Mesendoderm (in vitro differentiated cells): ENCODE measurements at regions not wholly inside any gene's neighbourhood (a gene's known extent, or its start where the extent isn't known, plus 50 kb on each side); places are given as distances from the start of the nearest gene placed in this dataset.

Source experiments
- DNase-seq: peaks from one replicate; pipeline ENCODE4 v3.0.0; 2013
- H2AK5ac ChIP-seq: 2 replicates; pipeline ENCODE4 v1.6.1; 2013; ENCODE audit warnings: low read length, inconsistent platforms
- H2BK120ac ChIP-seq: 2 replicates; pipeline ENCODE4 v1.6.1; 2013; ENCODE audit warnings: low read depth, mild to moderate bottlenecking, low read length, moderate library complexity, mixed read lengths
- H2BK15ac ChIP-seq: replicated peaks from 2 replicates; pipeline ENCODE4 v1.6.1; 2013; ENCODE audit warnings: low read depth, mild to moderate bottlenecking, moderate library complexity
- H2BK5ac ChIP-seq: 2 replicates; pipeline ENCODE4 v1.6.1; 2013; ENCODE audit warnings: low read length, inconsistent platforms
- H3K18ac ChIP-seq: 2 replicates; pipeline ENCODE4 v1.6.1; 2013; ENCODE audit warnings: mild to moderate bottlenecking, low read length, mixed read lengths
- H3K23ac ChIP-seq: one replicate; pipeline ENCODE4 v1.6.1; 2013; ENCODE audit warnings: low read length
- H3K27ac ChIP-seq: 2 replicates; pipeline ENCODE4 v1.5.1; 2013; ENCODE audit warnings: low read depth, mild to moderate bottlenecking, inconsistent platforms, low read length, moderate library complexity
- H3K27me3 ChIP-seq: 2 replicates; pipeline ENCODE4 v1.6.1; 2013; ENCODE audit warnings: low read length, control low read depth, mild to moderate bottlenecking, inconsistent platforms; ENCODE audit not compliant: insufficient read depth, poor library complexity
- H3K36me3 ChIP-seq: 2 replicates; pipeline ENCODE4 v1.6.1; 2013; ENCODE audit warnings: low read length, inconsistent platforms; ENCODE audit not compliant: control insufficient read depth, insufficient read depth
- H3K4ac ChIP-seq: one replicate; pipeline ENCODE4 v1.6.1; 2013; ENCODE audit warnings: low read depth, mild to moderate bottlenecking, low read length, moderate library complexity
- H3K4me1 ChIP-seq: 2 replicates; pipeline ENCODE4 v1.6.1; 2013; ENCODE audit warnings: low read depth, low read length, inconsistent platforms; ENCODE audit not compliant: control insufficient read depth
- H3K4me2 ChIP-seq: 2 replicates; pipeline ENCODE4 v1.6.1; 2013; ENCODE audit warnings: low read length
- H3K4me3 ChIP-seq: 2 replicates; pipeline ENCODE4 v1.5.1; 2013; ENCODE audit warnings: mild to moderate bottlenecking, low read length
- H3K56ac ChIP-seq: one replicate; pipeline ENCODE4 v1.6.1; 2013; ENCODE audit warnings: low read length
- H3K79me1 ChIP-seq: 2 replicates; pipeline ENCODE4 v1.6.1; 2013; ENCODE audit warnings: low read length, inconsistent platforms
- H3K79me2 ChIP-seq: 2 replicates; pipeline ENCODE4 v1.6.1; 2013; ENCODE audit warnings: mild to moderate bottlenecking, low read length; ENCODE audit not compliant: control insufficient read depth, insufficient read depth
- H3K9ac ChIP-seq: 2 replicates; pipeline ENCODE4 v1.6.1; 2013; ENCODE audit warnings: low read length, inconsistent platforms
- H4K5ac ChIP-seq: one replicate; pipeline ENCODE4 v1.6.1; 2013; ENCODE audit warnings: low read length
- H4K8ac ChIP-seq: one replicate; pipeline ENCODE4 v1.6.1; 2013; ENCODE audit warnings: low read depth, mild to moderate bottlenecking, control low read depth, low read length, moderate library complexity
- WGBS: extraction: QIAGEN DNeasy Blood & Tissue Kit; methylation state at CpG from one replicate; pipeline ENCODE4 v1.1.7; 2013; ENCODE audit warnings: low lambda C conversion rate, missing lambda C conversion rate; ENCODE audit not compliant: insufficient coverage; ENCODE audit errors: extremely low coverage; 5-methylcytosine and 5-hydroxymethylcytosine counted together

DNA sequence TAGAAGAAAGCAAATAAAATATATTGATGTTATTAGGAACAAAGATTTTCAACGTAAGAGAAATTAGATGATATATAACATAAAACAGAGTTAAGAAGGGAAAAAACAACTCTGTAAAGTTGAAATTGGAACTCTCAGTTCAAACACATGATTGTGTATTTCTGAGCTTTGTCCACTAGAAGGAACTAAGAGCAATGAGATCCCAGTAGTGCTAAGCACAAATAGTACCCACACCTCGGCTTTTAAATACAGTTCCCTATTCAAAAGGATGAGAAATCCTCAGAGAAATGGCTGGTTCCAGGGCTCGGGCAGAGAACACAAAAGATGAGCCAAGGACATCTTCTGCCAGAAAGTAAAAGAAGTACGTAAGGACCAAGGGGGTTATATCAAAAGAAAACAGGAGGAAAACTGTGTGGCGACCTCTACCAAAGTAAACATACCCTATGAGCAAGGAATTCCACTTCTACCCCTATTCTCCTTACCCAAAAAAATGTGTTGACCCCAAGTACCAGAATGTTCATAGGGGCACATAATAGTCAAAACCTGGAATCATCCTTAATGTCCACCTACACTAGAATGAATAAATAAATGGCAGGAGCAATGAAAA, 96.6 kb downstream of the SPTSSA start:
- DNase-seq: no peak

GRCh38 chr14:34364201-34364600, 97.8 kb downstream of the SPTSSA start:
- Histone ChIP-seq H3K4me1 (no peaks in the 10 kb centered on the region), H3K4me2 (no peak overlapping the region), H3K4me3 (no peak overlapping the region), H3K27me3 (no peaks in the 10 kb centered on the region), H2AK5ac (no peak overlapping the region), H3K79me2 (no peaks in the 10 kb centered on the region), H3K23ac (no peak overlapping the region), H4K5ac (no peak overlapping the region), H2BK15ac (no peak overlapping the region), H3K9ac (no peak overlapping the region), H2BK120ac (no peak overlapping the region), H3K27ac (no peak overlapping the region), H2BK5ac (no peak overlapping the region), H3K56ac (no peak overlapping the region), H4K8ac (no peak overlapping the region), H3K79me1 (no peaks in the 10 kb centered on the region), H3K4ac (no peak overlapping the region), H3K18ac (no peak overlapping the region), H3K36me3 (no peaks in the 10 kb centered on the region)
- DNase-seq: no peak
- WGBS: no CpG with 5 or more reads among the region's 6 CpGs

More for the DNA sequence above, 96.6 kb downstream of the SPTSSA start:
- H3K4me3 ChIP-seq: no peak overlapping the region
- no peaks in the 10 kb centered on the region for H3K36me3 ChIP-seq
- H3K18ac ChIP-seq: no peak overlapping the region
- H3K4me1 ChIP-seq: no peaks in the 10 kb centered on the region
- no peak overlapping the region for H4K8ac ChIP-seq
- H3K27me3 ChIP-seq: no peaks in the 10 kb centered on the region
- H3K9ac ChIP-seq: no peak overlapping the region
- H3K56ac ChIP-seq: no peak overlapping the region
- no peak overlapping the region for H2BK5ac ChIP-seq
- H3K4ac ChIP-seq: no peak overlapping the region
- H3K27ac ChIP-seq: no peak overlapping the region
- H3K79me2 ChIP-seq: no peaks in the 10 kb centered on the region
- H2BK15ac ChIP-seq: no peak overlapping the region
- H2AK5ac ChIP-seq: no peak overlapping the region
- H3K23ac ChIP-seq: no peak overlapping the region
- no peaks in the 10 kb centered on the region for H3K79me1 ChIP-seq
- 100% methylated on average over 1 of the region's 5 CpGs for WGBS
- H4K5ac ChIP-seq: no peak overlapping the region
- H3K4me2 ChIP-seq: no peak overlapping the region
- no peak overlapping the region for H2BK120ac ChIP-seq

DNA sequence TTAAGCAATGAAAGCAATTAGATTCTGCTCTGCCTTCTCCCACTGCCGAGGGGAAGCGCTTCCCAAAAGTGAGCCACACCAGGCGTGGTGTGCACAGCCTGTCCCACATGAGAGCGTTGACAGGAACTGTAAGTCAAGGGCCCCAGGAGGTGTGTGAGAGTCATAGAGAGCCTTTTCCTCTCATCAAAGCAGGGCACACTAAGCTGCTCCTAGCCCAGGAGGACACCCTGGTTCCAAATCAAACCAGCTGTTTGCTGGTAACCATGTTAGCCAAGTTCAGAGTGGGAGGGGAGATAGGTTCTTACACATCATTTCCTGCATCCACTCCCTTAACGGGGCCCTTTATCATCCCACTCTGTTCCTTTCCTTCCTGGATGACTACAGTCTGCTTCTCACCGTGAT, 98.3 kb downstream of the SPTSSA start:
- H3K4me2 ChIP-seq: no peak overlapping the region
- no peaks in the 10 kb centered on the region for H3K36me3 ChIP-seq
- WGBS: no CpG with 5 or more reads among the region's 6 CpGs
- no peaks in the 10 kb centered on the region for H3K79me1 ChIP-seq
- no peak overlapping the region for H3K4ac ChIP-seq
- no peaks in the 10 kb centered on the region for H3K27me3 ChIP-seq
- H3K18ac ChIP-seq: no peak overlapping the region
- no peak overlapping the region for H4K8ac ChIP-seq
- H3K27ac ChIP-seq: no peak overlapping the region
- no peaks in the 10 kb centered on the region for H3K4me1 ChIP-seq
- no peak overlapping the region for H3K56ac ChIP-seq
- H3K4me3 ChIP-seq: no peak overlapping the region
- no peaks in the 10 kb centered on the region for H3K79me2 ChIP-seq
- no peak overlapping the region for H2BK120ac ChIP-seq
- peak; percentile 49 for DNase-seq
- H3K23ac ChIP-seq: no peak overlapping the region
- H3K9ac ChIP-seq: no peak overlapping the region
- H2BK15ac ChIP-seq: no peak overlapping the region
- H2AK5ac ChIP-seq: no peak overlapping the region
- H4K5ac ChIP-seq: no peak overlapping the region
- H2BK5ac ChIP-seq: no peak overlapping the region

DNA sequence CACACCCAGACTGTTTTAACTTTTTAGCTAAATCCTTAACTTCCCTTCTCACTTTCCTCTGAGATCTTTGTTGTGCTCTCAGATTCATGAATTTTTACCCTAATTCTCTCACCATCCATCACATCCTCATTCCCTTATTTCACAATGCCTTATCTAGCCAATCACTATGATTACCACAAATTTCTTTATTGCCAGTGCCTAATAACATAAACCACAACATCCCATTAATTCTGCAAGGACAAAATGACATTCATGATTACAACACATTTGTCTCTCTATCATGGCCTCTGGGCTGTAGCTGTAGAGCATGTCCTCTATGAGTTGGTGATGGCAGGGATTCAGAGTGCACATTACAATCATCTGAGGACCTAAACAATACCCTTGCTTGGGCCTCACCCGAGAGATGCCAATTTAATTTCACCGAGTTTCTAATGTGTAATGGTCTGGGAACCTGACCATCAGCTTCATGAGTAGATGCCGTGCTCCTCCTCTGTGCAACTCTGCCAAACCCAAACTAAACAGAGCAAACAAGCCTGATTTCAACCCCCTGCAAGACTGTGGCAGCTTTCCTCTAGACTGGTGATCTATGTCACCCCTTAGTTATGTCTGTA, 99.3 kb downstream of the SPTSSA start:
- no peak for DNase-seq
- no peak overlapping the region for H4K8ac ChIP-seq
- H2BK5ac ChIP-seq: no peak overlapping the region
- H2BK15ac ChIP-seq: no peak overlapping the region
- no peaks in the 10 kb centered on the region for H3K27me3 ChIP-seq
- H2BK120ac ChIP-seq: no peak overlapping the region
- no peak overlapping the region for H3K56ac ChIP-seq
- no CpG with 5 or more reads among the region's 3 CpGs for WGBS
- no peak overlapping the region for H3K27ac ChIP-seq
- no peaks in the 10 kb centered on the region for H3K36me3 ChIP-seq
- no peak overlapping the region for H3K18ac ChIP-seq
- H3K4me1 ChIP-seq: no peaks in the 10 kb centered on the region
- H3K4ac ChIP-seq: no peak overlapping the region
- H3K9ac ChIP-seq: no peak overlapping the region
- H3K23ac ChIP-seq: no peak overlapping the region
- H3K79me2 ChIP-seq: no peaks in the 10 kb centered on the region
- H3K4me2 ChIP-seq: no peak overlapping the region
- H4K5ac ChIP-seq: no peak overlapping the region
- no peaks in the 10 kb centered on the region for H3K79me1 ChIP-seq
- H2AK5ac ChIP-seq: no peak overlapping the region
- H3K4me3 ChIP-seq: no peak overlapping the region

DNA sequence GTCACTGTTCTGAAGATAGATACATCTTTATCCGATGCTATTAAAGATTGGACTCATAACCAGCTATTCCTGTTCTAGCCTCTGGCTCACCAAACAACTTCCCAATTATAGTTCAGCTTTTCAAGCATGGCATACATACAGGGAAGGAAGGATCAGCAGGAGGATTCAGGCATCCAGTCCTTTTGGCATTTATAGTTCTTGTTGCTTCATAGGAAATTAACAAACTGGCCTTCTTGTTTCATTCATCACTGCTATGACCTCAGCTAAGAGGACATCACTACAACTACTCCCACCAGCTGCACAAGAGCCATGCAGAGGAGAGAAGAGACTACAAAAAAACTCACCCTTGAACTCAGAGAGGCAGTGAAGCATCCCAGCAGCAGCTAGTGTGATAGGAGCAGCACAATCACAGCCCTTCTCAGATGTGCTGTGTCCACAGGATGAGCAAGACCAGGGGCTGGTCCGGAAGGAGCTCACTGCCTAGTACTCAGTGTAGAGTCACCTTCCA, 100.5 kb downstream of the SPTSSA start:
- Histone ChIP-seq H4K5ac (no peak overlapping the region), H2BK5ac (no peak overlapping the region), H3K4me3 (no peak overlapping the region), H4K8ac (no peak overlapping the region), H3K36me3 (no peaks in the 10 kb centered on the region), H3K79me1 (no peaks in the 10 kb centered on the region), H3K4me1 (no peaks in the 10 kb centered on the region), H3K27ac (no peak overlapping the region), H3K18ac (no peak overlapping the region), H3K9ac (no peak overlapping the region), H2BK120ac (no peak overlapping the region), H2AK5ac (no peak overlapping the region), H2BK15ac (no peak overlapping the region), H3K27me3 (no peaks in the 10 kb centered on the region), H3K4me2 (no peak overlapping the region), H3K4ac (no peak overlapping the region), H3K23ac (no peak overlapping the region), H3K56ac (no peak overlapping the region), H3K79me2 (no peaks in the 10 kb centered on the region)
- WGBS: no CpG with 5 or more reads among the region's 2 CpGs
- DNase-seq: no peak
